Cerebellar cortex (tissue), 1 donor: ENCODE measurements at regions not wholly inside any gene's neighbourhood (a gene's known extent, or its start where the extent isn't known, plus 50 kb on each side); places are given as distances from the start of the nearest gene placed in this dataset.

ENCODE experiments used
- DNase-seq: peaks from one replicate; pipeline ENCODE4 v3.0.0-alpha.2; 2015; ENCODE audit warnings: low spot score

DNA sequence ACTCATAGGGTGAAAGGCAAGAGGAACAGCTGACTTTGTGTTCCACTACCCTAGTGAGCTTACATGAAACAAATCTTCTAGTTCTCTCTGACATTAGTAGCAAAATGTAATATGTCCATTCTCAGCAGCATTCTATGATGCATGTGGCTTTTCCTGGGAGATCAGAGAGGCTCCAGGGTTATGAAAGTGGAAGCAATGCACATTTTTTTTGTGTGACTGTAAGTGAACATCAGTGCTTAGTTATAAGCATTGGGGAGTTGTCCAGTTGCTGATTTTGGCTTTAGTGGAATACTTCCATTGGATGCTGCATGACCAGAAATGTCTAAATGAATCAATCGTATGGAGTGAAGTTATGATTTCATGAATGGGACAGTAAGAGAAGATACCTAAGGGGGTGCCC is 255.9 kb downstream of the FAT3 start:
- no peak for DNase-seq

DNA sequence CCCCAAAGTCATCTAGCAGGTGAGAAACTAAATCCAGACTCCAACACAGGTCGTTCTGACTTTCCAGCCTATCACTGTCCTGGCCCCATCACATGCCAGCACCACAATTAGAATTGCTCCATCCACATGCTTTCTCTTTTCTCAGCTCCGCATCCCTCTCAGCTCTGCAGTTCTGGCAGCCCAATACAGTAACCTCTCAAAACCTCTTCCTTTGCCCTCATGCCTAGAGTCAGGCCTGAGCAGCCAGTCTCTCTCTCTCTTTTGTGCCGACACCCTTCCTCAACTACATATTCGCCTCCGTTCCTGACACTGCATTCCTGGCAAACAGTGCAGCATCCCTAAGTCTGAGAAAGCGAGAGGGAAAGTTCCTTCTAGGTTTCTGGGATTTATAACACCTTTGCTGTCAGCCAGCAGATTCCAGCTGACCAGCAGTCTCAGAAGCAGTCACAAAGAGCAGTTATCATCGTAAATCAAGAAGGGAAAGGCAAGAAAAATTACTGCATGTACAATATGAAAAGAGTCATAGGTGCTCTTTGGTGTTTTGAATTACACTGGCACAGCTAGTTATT is 258.0 kb downstream of the FAT3 start:
- DNase-seq: no peak

GRCh38 chr11:92484570-92484969 is 260.0 kb downstream of the FAT3 start:
- no peak for DNase-seq

DNA sequence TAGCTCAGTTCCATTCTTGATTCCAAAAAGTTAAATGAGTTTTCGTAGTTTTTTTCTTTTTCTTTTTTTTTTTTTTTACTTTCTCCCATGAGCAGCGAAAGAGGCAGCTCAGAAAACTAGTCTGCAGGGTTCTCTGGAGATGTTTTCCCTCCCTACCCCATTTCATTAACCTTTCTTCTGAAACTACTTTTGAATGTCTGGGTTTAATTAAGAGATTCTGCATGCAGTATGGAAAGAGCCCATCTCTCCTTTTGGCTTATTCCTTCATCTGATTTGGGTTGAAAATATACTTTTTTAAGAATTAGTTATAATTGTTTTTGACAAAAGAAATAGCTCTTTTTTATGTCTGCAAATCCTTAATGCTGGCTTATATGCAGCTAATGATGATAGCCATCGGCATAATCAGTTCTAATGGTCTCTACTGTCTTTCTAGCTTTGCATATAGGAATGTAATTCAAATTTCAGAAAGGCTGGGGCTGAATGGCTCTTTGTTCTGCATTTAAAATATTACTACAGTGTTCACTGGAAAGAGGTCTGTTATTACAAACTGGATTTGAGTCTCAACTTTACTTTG is 265.3 kb downstream of the FAT3 start:
- DNase-seq: no peak

GRCh38 chr11:92492372-92492771 is 267.8 kb downstream of the FAT3 start:
- DNase-seq: no peak

DNA sequence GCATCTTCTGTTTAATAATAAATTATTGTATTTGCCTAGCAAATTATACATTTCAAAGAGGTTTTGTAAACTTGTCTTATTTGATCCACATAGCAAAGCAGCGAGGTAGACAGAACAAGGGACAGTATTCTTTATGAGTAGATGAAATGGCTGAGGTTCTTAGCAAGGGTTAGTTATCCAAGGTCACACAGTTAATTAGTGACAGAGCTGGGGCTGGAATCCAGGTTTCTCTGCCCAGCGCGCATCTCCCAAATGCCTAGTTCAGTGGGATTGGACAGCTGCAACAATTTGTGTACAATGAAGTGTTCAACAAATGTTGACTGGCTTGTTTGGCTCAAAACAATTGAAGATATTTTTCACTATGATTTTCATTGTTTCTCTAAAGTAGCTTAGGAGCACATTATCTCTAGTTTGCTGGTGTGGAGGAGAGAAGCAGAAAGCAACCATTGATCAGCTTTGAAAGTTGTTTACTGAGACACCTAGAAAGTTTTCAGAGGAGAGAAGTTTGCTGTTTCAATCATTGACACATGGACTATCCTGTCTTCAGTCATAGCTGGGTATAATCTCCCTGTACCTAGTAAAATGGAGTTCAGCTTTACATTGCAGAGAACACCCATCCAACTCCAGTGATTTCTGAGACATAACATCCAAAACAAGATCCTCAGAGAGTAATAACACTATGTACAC is 270.6 kb downstream of the FAT3 start:
- no peak for DNase-seq

DNA sequence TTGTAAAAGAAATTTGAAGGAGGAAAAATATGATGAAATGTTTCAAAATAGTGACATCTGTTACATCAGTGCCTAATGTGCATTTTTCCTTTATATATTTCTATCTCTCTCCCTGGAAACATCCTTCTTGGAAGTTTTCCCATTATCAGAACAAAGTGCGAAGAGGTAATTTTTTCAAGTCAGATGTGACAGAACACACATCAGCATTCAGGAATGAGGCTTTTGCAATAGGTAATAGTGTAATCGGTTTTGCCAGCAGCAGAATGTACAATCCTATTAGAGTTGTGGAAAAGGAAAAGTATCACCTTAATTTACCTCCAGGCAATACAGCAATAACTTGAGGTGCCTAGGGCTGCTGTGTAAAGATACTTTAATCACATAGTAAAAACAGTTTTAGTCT is 275.8 kb downstream of the FAT3 start:
- DNase-seq: no peak

DNA sequence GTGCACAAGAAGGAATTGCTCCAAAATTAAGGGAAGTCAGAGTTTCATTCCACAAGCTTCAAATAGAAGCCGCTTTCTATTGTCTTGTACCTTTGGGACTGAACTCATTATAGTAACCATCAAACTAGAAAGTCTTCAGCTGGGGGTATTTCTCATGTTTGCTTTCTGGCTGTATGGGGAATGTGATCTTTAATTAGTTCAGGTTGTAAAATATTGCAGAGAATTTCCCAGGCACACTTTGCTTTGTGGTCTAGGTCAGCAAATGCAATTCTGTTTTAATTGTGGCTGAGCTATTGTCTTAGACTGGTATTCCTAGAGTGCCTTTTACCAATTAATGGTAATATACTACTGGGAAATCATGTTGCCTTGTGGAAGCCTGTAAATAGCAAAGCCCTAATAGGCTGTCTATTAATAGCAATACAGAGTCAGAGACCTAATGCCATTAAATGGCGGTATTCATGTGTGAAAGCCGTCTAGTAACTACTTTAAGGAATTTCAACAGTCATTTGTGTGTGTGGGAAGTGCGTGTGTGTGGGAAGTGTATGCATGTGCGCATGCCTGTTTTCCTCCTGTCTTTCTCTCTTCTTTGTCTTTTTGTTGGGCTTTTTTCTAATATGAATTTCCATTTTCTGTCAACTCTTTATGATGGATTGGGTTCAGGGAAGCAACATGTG is 276.6 kb downstream of the FAT3 start:
- DNase-seq: no peak

DNA sequence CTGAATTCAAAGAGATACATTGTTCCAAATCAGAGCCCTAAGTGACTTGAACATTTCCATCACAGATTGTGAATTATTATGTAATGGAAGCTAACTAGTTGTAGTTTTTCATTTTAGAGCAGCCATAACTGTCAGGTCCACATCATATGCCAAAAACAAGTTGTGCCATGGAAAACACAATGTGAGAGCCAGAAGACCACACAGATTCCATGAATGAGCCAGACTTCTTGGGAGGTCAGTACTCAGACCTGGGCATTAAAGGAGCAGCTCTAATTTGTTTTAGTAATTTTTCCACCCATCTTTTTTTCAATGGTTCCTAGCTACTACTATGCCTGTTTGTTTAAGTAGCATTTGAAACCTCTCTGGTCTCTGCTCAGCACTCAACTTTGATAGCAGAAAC is 279.4 kb downstream of the FAT3 start:
- no peak for DNase-seq

- DNase-seq: no peak
Observed at GRCh38 chr11:92504534-92504933, 279.9 kb downstream of the FAT3 start.

DNA sequence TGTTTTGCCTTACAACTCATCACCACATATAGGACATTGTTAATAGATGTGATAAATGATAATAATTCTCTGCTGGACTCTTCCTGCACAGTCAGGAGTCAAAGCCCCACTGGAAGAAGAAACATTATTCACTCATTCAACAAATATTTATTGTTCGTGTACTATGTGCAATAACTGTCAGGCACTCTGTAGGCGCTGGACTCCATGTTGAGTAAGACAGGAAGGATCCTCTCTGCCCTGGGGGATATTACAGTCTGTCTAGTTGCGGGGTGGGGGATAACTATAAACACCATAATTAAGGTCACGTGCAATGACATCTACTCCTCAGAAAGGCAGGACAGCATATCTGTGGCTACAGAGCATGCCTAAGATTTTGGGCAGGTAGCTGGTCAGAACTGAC is 281.1 kb downstream of the FAT3 start:
- DNase-seq: no peak

GRCh38 chr11:92506809-92507336 is 282.3 kb downstream of the FAT3 start:
- no peak for DNase-seq

- DNase-seq: no peak
Observed at GRCh38 chr11:92510591-92510990, 286.0 kb downstream of the FAT3 start.

DNA sequence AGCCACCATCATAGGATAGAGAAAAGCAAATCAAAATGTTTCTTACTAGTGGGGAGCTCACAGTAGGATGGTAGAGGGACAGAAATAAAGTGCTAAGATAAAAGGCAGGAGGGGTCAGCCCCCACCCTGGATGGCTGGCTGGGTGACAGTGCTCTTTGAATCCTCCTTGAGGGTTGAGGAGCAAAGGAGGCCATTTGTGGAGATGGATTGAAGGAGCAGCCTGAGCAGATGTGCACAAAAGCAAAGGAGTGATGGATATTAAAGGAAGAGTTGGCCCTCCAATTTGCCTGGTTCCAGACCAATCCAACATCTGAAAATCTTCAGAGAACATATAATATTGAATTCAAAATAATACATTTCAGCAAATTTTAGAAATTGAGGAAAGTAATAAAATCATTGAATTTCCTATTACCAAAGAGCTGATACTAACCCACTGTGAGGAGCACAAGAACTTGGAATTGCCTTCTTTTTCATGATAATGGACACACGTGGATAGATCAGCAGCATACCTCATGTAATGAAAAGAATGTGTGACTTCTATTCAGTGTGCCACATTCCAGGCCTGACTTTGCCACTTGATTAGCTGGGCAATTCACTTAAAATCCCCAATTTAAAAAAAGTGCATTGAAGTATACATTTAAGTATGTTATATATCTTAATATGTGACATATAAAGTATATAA is 287.0 kb downstream of the FAT3 start:
- DNase-seq: no peak

DNA sequence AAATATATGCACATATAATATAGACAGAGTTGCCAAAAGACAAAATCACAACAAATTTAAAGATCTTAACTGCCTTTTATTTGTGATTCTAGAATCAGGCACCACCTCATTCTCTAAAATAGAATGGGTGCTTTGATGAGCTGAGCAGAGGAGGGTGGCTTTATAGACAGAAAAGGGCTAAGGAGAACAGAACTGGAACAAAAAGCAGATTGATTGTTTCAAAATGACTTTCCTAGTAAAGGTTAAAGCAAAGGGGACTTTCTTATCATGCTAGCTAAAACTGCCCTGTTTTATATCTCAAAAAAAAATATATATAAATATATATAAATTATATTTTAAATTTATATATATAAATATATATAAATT is 287.6 kb downstream of the FAT3 start:
- no peak for DNase-seq

- no peak for DNase-seq
Observed at GRCh38 chr11:92523611-92524010, 299.0 kb downstream of the FAT3 start.

- DNase-seq: no peak
Observed at GRCh38 chr11:92524542-92524941, 299.9 kb downstream of the FAT3 start.

GRCh38 chr11:92527467-92527866 is 302.8 kb downstream of the FAT3 start:
- no peak for DNase-seq

DNA sequence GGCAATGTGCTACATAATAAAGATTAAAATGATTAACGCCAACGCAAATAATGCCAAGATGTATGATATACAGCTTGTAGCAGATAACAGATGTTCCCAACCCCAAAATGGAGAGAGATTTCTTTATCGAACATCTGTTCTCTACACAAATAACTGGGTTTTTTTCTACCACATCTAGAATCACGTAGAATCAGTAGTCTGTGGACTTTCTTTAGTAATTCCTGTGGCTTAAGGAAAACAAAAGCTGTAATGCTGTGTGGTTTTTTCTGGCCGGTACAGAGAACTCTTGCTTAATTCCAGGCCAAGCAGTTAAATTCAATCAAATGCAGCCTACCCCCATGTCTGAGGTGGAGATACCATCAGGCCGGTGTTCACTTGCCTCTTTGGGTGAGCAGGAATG is 303.4 kb downstream of the FAT3 start:
- DNase-seq: no peak

DNA sequence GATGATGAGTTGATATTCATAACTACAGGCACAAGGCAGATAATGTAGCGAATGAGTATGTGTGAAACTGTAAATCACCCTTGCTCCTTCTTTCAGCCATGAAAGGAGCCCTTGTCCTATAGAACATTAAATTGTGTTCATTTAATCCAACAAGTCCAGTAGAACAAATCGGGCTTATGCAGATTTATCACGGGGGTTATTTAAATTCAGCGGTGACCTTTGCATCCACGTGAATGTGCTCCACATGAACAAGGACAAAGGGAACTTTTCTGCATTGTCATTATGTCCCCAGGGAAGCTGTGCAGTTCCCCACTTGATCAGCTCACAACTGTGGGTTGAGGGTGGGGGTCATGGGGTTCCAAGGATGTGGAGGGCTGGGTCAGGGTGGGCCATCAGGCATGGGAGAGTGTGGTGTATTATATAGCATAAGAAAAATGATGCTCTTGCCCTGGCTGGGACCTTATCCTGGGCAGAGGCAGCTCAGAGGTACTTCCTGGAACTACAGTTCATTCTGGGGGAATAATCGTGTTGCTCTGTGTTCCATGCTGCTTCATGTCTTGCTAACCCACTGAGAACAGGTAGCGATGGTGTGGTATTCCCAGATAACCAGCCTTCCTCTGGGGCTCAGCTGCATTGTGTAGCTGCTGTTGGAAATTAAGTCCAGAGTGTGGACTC is 306.6 kb downstream of the FAT3 start:
- no peak for DNase-seq

DNA sequence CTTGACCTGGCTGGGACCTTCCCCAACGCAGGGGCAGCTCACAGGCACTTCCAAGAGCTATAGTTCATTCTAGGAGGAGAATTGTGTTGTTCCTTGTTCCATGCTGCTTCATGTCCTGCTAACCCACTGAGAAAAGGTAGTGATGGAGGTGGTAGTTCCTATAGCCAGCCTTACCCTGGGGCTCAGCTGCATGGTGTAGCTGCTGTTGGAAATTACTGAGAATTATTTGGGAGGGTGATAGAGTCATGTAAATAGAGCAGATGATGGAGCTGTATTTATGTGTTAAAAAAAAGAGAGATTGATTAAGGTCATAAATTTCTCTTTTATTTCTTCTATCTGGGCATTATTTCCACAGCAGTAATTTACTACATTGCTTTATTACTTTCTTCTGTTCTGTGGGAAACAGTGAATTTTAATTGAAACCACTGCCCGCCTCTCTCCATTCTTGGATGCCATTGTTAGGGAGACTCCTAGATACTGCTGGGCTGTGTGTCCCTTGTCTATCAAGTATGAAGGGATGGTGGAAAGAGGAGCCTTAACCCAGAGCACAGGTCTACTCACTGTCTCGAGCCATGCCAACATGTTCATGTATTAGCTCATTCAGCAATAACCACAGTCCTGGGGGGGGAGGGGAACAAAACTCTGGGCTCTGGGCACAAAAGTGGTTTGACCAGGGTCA is 309.2 kb downstream of the FAT3 start:
- DNase-seq: no peak
